ENCODE measurements at regions not wholly inside any gene's neighbourhood (a gene's known extent, or its start where the extent isn't known, plus 50 kb on each side); places are given as distances from the start of the nearest gene placed in this dataset.

DNA sequence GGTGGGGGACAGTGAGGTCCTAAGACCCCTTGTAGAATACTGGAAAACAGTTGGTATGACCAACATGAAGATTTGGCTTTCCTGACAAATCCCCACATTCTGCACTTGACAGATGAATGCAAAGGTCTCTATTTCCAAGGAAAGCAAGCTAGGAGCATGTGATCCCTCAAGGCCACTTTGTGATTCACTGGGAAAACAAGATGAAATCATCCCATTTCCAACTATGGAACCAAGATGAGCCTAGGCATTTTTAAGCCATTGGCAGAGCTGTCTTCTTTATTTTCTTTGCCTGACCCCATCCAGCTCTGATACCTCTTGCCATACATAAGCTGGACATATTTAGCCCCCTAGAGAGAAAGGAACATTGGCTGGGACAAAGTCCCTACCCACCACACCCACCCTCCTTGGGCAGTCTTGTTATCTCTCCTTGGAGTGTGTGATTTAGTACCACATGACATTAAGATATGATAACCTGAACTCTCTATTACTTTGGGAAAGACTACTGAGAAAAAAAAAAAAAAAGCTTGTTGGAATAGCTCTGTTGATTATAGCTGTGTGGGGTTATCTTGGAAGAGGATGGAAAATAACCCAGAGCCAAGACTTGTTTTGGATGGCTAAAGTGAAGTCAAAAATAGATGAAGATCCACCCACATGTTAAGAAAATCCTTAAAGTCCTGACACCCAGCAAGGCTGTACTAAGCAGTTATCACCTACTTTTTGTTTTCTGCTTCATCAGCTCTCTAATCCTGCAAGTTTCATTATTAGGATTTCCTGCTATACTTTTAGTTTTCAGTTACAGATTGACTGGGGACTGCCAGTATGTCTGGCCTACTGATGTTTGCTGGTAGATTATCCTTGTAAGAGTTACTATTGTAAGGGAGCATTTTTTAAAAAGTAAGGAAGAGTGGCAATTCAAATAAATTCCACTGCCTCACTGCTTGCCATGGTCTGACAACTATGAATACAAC lies 90.1 kb upstream of the PREP start:
- DNase-seq (ENCODE audit: low read depth), result no peak

- DNase-seq (ENCODE audit: low read depth), result no peak
Observed at GRCh38 chr6:105489216-105489530, 86.3 kb upstream of the PREP start.

- no peak for DNase-seq (ENCODE audit: low read depth)
Observed at GRCh38 chr6:105488516-105489215, 85.8 kb upstream of the PREP start.

DNA sequence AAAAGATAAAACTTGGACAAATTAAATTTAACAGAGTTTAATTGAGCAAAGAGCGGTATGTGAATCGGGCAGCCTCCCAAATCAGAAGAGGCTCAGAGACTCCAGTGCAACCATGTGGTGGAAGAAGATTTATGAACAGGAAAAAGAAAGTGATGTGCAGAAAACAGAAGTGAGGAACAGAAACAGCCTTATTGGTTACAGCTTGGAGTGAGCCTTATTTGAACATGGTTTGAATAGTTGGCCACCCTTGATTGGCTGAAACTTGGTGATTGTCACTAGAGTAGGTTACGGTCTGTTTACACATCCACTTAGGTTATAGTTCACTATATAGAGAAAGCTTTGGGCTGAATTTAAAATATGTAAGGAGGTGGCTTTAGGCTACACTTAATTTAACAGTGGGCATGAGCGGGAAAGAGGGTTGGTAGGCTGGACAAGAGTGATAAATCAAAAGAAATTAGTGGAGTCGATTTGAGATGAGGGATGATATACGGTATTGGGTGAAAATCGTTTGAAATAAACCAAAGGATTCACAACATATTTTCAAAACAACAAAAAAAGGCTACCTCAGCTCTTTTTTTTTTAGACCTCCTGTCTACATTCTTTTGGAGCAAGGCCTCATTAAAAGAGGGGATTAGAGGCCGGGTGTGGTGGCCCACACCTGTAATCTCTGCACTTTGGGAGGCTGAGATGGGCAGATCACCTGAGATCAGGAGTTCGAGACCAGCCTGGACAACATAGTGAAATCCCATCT lies 84.3 kb upstream of the PREP start:
- no peak for DNase-seq (ENCODE audit: low read depth)

DNA sequence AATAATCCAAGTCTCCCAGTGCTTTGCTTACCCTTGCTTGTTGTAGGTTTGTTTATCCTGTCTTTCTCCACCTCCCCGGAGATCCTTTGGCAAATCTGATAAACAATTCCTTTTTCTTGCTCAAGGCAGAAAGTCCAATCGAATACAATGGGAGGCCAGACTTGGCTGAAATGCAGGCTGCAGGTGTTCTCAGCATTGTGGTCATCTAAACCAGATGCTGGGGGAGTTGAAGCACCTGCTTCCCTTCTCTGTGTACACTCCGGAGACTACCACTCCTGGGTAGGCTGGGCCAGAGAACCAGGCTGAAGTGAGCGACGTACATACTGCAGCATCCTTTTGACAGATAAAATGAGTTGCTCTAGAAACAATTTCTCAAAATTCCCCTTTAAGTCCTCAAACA lies 82.6 kb upstream of the PREP start:
- DNase-seq (ENCODE audit: low read depth), result no peak

DNA sequence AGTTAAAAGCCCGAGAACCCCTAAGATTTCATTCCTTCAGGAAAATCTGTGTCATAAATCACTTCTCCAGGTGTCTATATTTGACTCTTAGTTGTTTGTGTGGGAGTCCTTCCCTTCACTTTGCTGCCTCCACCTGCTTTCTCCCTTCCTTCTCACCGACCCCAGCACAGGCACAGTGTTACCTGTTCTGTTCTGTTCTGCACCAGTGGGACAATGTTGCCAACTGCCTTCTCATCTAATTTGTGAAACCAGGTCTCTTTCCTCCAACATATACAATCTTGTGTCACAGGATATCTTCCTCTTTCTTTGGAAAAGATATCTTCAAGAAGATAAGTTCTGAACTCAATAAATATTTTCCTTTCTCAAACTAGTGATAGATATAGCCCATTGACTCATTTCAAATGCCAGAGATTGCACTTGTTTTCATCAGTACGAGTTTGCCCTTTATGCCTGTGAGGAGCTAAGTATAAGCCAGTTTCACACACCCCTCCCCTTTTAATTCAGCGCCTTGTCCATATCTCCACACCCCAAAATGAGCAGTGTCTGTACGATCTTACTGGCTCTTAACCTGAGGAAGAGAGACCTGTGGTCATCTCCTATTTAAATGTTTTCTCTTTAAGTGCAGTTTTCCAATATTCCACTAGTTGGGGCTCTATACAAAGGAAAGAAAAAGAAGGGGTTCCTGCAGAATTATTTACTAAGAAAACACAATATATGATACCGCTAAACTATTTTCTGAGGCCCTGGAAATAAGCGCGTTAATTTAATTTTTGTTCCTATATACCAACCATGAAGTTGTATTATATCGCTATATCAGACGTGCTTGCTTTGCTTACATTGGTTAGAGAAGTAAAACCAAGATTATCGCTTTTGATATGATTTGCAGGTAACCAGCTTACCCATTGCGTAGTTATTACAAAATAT lies 81.6 kb upstream of the PREP start:
- DNase-seq (ENCODE audit: low read depth), result no peak

DNA sequence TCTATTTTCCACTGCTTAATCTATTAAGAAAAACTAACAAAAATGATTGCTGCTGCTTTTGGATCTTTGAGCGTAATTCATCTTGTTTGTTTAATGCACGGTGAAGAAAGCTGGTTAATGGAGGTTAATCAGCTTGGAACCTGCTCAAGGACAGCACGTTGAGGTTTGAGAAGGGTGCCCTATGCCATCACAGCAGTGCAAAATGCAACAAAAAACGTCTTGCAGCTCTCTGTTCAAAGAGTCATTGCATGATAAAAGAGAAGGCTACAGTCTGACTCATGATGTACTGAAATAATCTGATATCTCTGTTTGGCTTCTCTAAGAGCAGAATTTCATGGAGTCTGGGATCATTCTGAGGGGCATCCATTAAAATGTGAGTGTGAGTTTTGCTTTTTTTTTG lies 80.6 kb upstream of the PREP start:
- DNase-seq (ENCODE audit: low read depth), result no peak

GRCh38 chr6:105482921-105483320 lies 80.0 kb upstream of the PREP start:
- no peak for DNase-seq (ENCODE audit: low read depth)

- DNase-seq (ENCODE audit: low read depth), result no peak
Observed at GRCh38 chr6:105482227-105482844, 79.5 kb upstream of the PREP start.

GRCh38 chr6:105476978-105477377 lies 74.1 kb upstream of the PREP start:
- no peak for DNase-seq (ENCODE audit: low read depth)

GRCh38 chr6:105474234-105474633 lies 71.4 kb upstream of the PREP start:
- no peak for DNase-seq (ENCODE audit: low read depth)

- DNase-seq (ENCODE audit: low read depth), result no peak
Observed at GRCh38 chr6:105469946-105470345, 67.1 kb upstream of the PREP start.

DNA sequence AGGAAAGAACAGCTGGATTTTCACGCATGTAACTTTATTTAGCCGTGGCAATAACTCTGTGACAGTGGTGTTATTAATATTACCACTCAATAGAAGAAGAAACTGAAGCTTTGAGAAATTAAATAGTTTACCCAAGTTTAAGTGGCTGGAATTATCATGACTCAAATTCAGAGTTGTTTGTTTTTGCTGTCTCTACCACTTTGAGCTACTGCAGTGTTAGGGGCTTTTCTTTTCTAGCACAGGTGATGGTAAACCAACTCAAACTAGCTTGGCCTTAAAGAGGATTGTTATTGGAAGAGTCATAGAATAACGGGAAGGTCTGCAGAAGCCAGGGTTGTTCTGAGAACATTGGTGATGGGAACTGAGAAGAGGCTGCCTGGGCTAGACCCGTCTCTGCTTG lies 66.0 kb upstream of the PREP start:
- no peak for DNase-seq (ENCODE audit: low read depth)

GRCh38 chr6:105460860-105461259 lies 58.0 kb upstream of the PREP start:
- no peak for DNase-seq (ENCODE audit: low read depth)

DNA sequence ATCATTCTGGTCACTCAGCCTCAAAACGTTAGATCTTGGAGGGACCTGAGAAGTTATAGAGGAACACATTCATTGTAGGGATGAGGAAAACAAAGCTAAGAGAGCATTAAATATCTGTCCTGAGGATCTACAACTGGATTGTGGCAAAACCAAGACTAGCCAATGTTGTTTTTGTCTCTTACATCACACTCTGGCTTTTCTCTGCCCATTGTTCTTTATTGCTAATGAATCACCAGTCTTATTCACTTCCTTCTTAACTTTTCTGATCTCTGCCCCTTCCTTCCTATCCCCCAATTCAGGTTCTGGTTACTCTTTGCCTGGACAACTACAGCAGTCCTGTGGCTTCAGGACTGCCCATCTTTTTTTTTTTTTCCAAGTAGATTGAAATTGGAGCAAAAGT lies 57.0 kb upstream of the PREP start:
- no peak for DNase-seq (ENCODE audit: low read depth)

GRCh38 chr6:105459049-105459448 lies 56.2 kb upstream of the PREP start:
- peak; percentile 2 for DNase-seq (ENCODE audit: low read depth)

- DNase-seq (ENCODE audit: low read depth), result no peak
Observed at GRCh38 chr6:105458551-105458950, 55.7 kb upstream of the PREP start.

- DNase-seq (ENCODE audit: low read depth), result no peak
Observed at GRCh38 chr6:105458084-105458483, 55.2 kb upstream of the PREP start.

DNA sequence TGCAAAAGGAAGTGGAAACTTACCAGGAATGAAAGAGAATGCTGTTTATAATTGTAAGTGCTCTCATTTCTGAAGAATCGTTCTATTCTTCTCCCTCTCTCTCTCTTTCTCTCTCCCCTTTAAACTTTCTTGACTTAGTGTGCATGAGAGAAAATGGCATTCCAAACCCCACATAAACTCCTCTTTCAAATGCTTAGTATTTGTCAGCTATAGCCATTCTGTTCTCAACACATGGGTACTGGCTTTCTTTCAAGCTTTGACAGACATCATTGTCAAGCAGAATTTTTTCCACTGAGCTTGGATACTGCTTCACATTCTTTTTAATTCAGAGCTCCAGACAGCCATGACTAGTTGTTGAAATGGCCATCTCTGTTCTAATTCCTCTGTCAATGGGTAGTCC lies 51.1 kb upstream of the PREP start:
- DNase-seq (ENCODE audit: low read depth), result no peak

- DNase-seq (ENCODE audit: low read depth), result peak; percentile 46
Observed at GRCh38 chr6:105452924-105453756, 50.3 kb upstream of the PREP start.
